ENCODE measurements at regions not wholly inside any gene's neighbourhood (a gene's known extent, or its start where the extent isn't known, plus 50 kb on each side); places are given as distances from the start of the nearest gene placed in this dataset.

- WGBS, 2 donors = 94 to 95% methylated on average over 1 of the region's 1 CpG
- no peak overlapping the region for H3K4me3 ChIP-seq
- no peak overlapping the region for H3K27ac ChIP-seq
- peaks cover 0 to 23% (median 22%) of the 10 kb centered on the region in 4 donors for H3K4me1 ChIP-seq
- no peaks in the 10 kb centered on the region for H3K36me3 ChIP-seq
- intact Hi-C loops (cut with DNase I) = no loop called here
- no peaks in the 10 kb centered on the region for H3K9me3 ChIP-seq
- DNase-seq = no peak
- H3K27me3 ChIP-seq = no peaks in the 10 kb centered on the region
- TF ChIP-seq POLR2AphosphoS5 (IDR thresholded peaks at IDR 0.05) = no peak
- no peak for TF ChIP-seq CTCF (IDR thresholded peaks at IDR 0.05)
- no peak for TF ChIP-seq EP300 (IDR thresholded peaks at IDR 0.05)
- no peak for TF ChIP-seq POLR2A (IDR thresholded peaks at IDR 0.05)
These were observed 61.2 kb upstream of the FOXN2 start for GRCh38 chr2:48253301-48253700.

GRCh38 chr2:48254839-48255238, 59.6 kb upstream of the FOXN2 start:
- no peak for DNase-seq
- Histone ChIP-seq H3K4me3 (no peak overlapping the region), H3K4me1 (peaks cover 0 to 8% (median 7%) of the 10 kb centered on the region in 4 donors), H3K36me3 (no peaks in the 10 kb centered on the region), H3K27me3 (no peaks in the 10 kb centered on the region), H3K9me3 (no peaks in the 10 kb centered on the region), H3K27ac (no peak overlapping the region)
- intact Hi-C loops (cut with DNase I) = no loop called here
- TF ChIP-seq EP300 (IDR thresholded peaks at IDR 0.05) = no peak
- no peak for TF ChIP-seq CTCF (IDR thresholded peaks at IDR 0.05)
- TF ChIP-seq POLR2AphosphoS5 (IDR thresholded peaks at IDR 0.05) = no peak
- TF ChIP-seq POLR2A (IDR thresholded peaks at IDR 0.05) = no peak
- 46 to 81% methylated on average over 1 of the region's 1 CpG for WGBS, 2 donors

- Histone ChIP-seq H3K27ac (no peak overlapping the region), H3K4me3 (no peak overlapping the region), H3K27me3 (no peaks in the 10 kb centered on the region), H3K36me3 (no peaks in the 10 kb centered on the region), H3K4me1 (no peaks in the 10 kb centered on the region), H3K9me3 (no peaks in the 10 kb centered on the region)
- WGBS, 2 donors = 75 to 94% methylated on average over 2 of the region's 2 CpGs
- no peak for DNase-seq
- TF ChIP-seq POLR2A (IDR thresholded peaks at IDR 0.05) = no peak
- no peak for TF ChIP-seq POLR2AphosphoS5 (IDR thresholded peaks at IDR 0.05)
- no peak for TF ChIP-seq EP300 (IDR thresholded peaks at IDR 0.05)
- no peak for TF ChIP-seq CTCF (IDR thresholded peaks at IDR 0.05)
- intact Hi-C loops (cut with DNase I) = no loop called here
These were observed 57.0 kb upstream of the FOXN2 start for GRCh38 chr2:48257456-48257855.

- DNase-seq = no peak
- TF ChIP-seq EP300 (IDR thresholded peaks at IDR 0.05) = no peak
- TF ChIP-seq POLR2A (IDR thresholded peaks at IDR 0.05) = no peak
- Histone ChIP-seq H3K27me3 (no peaks in the 10 kb centered on the region), H3K4me1 (no peaks in the 10 kb centered on the region), H3K9me3 (no peaks in the 10 kb centered on the region), H3K4me3 (no peak overlapping the region), H3K36me3 (no peaks in the 10 kb centered on the region), H3K27ac (no peak overlapping the region)
- 88 to 93% methylated on average over 4 of the region's 4 CpGs for WGBS, 2 donors
- intact Hi-C loops (cut with DNase I) = no loop called here
These were observed 55.9 kb upstream of the FOXN2 start for GRCh38 chr2:48258481-48259149.

- H3K4me1 ChIP-seq = no peaks in the 10 kb centered on the region
- no peak overlapping the region for H3K27ac ChIP-seq
- H3K27me3 ChIP-seq = no peaks in the 10 kb centered on the region
- TF ChIP-seq EP300 (IDR thresholded peaks at IDR 0.05) = no peak
- no peak for TF ChIP-seq POLR2AphosphoS5 (IDR thresholded peaks at IDR 0.05)
- no peak for TF ChIP-seq POLR2A (IDR thresholded peaks at IDR 0.05)
- no peak for TF ChIP-seq CTCF (IDR thresholded peaks at IDR 0.05)
- intact Hi-C loops (cut with DNase I) = no loop called here
- no peaks in the 10 kb centered on the region for H3K36me3 ChIP-seq
- H3K4me3 ChIP-seq = no peak overlapping the region
- no peak for DNase-seq
- WGBS, 2 donors = 45 to 71% methylated on average over 1 of the region's 1 CpG
- no peaks in the 10 kb centered on the region for H3K9me3 ChIP-seq
These were observed 54.7 kb upstream of the FOXN2 start for GRCh38 chr2:48259811-48260210.

Data from sigmoid colon (tissue), 6 donors.